CD4-positive, alpha-beta T cell treated with Interleukin-15 for 1 hour (primary cell): ENCODE measurements at regions not wholly inside any gene's neighbourhood (a gene's known extent, or its start where the extent isn't known, plus 50 kb on each side); places are given as distances from the start of the nearest gene placed in this dataset.
"Not testable (repeated sequence)": the region's sequence is repeated elsewhere in the genome, so short reads cannot be mapped to it uniquely, and the experiment has no call there.

Experiments
- DNase-seq: peaks from one replicate; pipeline ENCODE4 v3.0.0-alpha.2; 2020

DNA sequence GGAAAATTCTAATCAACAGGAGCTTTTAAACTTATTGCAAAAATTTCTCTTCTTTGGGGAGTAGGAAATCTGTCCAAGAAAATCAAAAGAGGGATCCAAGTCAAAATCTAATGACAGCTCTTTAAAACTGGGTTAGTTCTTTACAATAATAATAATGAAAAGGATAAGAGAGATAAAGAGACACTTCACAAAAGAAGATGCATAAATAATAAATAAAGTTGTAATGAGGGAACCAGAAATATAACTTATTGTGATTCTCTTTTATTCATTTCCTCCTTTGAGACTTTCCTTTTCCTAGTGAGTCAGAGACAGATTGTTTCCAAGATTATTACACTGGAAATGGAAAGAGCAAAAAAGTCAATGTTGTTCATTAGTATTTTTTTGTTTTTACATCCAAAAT lies 1029.3 kb downstream of the PCDH17 start:
- DNase-seq, result no peak

DNA sequence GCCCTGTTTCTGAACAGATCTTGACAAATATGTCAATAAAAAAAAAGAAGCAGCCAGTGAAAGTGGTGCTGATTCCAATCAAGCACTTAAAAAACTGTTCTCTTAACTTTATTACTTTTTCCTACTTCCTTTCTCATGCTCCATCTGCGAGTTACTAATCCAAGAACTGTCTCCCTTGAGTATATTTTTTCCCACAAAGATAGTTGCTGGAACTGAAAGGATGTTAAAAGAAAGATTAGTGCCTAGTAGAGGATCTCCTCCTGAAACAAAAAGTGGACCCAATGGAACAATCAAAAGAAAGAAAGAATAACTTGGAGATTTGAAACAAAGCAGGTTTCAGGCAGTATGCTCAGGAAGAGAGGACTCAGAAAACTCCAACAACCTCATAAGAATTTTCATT lies 1034.8 kb downstream of the PCDH17 start:
- DNase-seq, result no peak

DNA sequence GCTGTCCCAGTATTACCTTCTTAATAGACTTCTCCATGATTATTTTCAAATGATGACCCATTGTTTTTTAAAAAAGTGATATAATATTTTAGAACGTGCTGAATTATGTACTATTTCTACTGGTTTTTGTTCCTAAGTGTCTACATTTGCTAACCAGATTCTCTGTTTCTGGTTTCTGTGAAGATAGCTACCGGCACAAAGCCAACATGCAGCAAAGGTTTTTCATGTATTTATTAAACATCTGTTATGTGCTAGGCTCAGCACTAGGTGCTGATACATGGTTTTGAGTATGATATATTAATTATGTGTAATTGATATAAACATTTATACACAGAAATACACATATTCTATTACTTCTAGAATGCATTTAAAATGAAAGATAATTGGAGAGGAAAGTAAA lies 1035.6 kb downstream of the PCDH17 start:
- DNase-seq, result no peak

DNA sequence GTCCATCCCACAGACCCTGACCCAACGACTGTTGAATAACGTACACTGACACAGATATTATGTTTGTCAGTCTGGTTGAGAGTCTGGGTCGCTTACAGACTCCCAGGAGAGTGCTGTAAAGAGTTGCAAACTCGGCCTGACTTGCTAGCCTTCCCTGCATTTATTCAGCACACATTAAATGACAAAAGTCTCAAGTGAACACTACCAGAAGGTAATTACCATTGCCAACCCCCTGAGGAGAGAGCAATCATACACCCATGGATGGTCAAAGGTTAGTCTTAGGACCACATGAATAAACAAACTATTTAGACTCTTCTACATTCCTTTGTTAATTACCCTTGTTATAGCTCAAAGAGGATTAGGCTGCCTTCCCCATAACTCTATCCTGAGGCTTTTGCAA lies 1048.6 kb downstream of the PCDH17 start:
- DNase-seq, result no peak

DNA sequence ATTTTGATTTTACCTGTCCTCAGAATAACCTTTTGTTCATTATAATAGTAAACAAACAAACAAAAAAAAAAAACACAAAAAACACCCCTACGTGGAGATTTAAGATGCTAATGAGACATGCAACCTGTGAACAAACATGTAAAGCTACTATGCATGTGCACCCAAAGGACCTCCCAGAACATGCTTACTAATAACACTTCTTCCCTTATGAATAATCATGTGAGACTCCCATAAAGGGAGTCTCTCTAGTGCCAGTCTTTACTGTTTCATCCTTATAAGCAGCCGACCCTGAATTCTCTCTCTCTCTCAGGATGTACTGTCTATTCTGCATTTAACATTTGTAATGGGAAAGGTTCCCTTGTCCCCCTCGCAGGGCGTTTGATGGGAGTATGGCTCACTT lies 1051.1 kb downstream of the PCDH17 start:
- no peak for DNase-seq

DNA sequence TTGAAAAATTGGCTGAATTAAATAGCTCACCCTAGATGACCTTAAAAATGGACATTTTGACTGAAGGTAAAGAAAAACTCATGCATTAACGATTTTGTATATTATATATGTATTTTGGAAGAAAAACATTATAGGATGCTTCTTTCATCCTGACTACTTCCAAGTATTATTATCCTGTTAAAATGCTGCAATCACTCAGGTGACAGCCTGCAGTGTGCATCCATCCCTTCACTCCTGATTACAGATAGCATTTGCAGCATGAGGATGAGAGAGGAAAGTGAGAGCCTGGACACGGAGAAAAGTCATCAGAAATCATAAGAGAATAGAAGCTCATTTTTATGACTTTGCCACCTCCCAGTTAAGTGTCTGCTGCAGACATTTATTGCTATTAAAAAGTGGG lies 1055.6 kb downstream of the PCDH17 start:
- no peak for DNase-seq

DNA sequence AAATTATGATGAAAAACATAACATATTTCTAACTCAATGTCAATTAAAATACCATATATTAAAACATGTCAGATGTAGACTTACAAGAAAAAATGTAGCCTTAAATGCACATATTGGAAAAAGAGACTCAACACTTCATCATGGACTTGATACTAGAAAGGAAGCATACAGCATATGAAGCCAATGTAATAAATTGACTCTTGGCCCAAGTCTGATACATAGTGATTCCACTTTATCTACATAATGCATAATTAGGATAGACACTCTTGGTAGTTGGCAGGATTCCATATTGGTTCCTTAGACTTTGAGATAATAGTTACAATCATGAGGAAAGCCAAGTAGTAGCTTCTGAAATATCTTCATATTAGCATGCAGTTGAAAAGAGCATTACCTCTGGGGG lies 1067.0 kb downstream of the PCDH17 start:
- DNase-seq, result no peak

DNA sequence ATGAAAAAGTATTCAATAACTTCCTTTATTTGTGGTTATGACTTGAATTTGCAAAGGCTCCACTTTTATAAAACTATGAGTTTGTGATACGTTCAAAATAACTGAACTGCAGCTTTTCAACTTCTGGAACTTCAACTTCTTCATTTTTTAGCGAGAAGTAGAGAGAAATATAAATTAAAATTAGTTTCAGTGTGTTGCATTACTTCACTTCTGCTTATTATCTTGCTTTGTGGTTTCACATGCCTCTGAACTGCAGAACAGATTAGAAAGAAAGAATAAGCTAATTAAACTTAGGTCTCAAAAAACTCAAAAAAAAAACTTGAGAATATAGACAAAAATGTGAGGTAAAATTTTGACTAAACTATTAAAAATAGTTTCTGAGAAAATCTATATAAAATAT lies 1073.4 kb downstream of the PCDH17 start:
- DNase-seq, result no peak

DNA sequence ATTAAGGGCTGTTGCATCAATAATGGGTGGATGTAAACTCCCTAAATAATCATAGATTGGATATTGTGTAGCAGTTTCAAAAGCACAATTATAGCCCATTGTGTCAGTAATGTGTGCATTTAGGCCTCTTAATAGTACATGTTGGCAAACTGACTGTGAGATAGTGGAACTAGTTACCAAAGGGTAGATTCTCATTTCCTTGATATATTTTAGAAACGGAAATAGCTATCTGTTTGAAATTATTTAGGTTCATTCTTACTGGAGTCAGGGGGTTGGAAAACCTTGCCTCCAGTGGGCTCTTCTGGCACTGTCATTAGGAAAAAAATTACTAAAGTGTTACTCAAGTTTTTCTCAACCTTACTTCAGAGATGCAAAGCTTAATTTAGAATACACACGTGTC lies 1074.9 kb downstream of the PCDH17 start:
- DNase-seq, result no peak

DNA sequence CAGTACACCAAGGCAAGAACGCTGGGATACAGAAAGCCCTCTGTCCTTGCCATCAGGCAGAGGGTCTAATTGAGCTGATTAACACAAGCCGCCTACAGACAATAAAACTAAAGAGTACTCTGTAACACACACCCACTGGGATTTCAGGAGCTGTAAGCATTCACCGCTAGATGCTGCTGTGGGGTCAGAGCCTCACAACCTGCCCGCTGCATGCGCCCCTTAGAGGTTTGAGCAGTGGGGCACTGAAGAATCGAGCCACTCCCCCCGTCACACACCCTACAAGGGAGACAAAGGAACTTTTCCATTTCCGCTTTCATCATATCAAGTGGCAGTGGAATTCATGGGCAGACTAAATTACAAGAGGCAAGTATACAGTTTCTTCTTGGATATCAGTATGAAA lies 1080.6 kb downstream of the PCDH17 start:
- DNase-seq, result no peak

DNA sequence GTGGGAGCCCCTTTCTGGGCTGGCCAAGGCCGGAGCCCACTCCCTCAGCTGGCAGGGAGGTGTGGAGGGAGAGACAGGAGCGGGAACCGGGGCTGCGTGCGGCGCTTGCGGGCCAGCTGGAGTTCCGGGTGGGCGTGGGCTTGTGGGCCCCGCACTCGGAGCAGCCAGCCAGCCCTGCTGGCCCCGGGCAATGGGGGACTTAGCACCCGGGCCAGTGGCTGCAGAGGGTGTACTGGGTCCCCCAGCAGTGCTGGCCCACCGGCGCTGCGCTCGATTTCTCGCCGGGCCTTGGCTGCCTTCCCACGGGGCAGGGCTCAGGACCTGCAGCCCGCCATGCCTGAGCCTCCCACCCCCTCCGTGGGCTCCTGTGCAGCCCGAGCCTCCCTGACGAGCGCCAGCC lies 1082.5 kb downstream of the PCDH17 start:
- DNase-seq, result not testable (repeated sequence)

DNA sequence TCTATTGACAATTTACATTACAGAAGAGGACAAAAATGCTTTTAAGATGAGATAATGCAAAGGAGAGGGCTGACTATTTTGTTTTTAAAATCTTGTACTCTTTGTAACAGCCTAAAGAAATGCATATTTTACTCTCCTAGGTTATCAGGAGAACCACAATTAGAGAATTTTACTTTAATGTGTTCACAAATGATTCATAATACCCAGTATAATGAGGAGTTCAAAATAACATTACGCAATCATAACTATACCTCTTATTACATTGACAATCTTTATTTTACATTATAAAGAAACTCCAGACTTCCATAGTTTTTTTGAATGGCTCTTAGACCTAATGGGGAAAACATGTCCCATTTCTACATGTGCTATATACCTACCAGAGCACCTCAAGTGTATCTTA lies 1089.7 kb downstream of the PCDH17 start:
- no peak for DNase-seq

DNA sequence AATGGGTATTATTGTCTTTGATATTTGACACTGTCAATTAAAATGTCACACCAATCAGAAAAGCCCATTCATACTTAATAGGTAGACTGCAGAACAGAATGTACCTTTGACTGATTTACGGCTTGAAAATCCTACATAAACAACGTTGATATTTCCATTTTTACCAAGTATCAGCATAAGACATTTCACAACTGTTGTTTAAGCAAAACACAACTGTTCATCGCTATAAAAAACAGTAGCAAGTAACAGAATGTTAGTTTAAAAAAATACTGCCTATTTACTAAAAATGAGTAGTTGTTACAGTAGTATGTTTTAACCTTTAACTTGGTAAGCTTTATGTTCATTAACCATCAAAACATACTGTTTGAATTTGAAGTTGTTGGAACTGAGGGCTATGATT lies 1096.6 kb downstream of the PCDH17 start:
- DNase-seq, result no peak

DNA sequence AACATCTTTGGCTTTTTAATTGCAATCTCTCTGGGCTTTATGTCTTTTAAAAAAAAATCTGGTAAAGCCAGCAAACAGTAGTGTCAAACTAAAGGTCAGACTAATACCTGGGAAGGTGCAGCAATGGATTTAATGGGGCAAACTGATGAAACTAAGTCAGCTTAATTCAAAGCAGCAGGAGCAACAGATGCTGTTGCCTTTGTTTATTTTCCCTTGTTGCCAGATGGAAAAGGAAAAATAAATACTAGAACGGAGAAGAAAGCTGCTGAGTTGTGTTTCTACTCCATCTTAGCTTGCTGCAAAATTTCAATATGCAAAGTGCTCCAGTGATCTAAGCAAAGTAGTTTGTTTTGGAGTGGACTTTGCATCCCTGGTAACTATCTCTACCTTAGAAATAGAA lies 1097.8 kb downstream of the PCDH17 start:
- DNase-seq, result no peak

DNA sequence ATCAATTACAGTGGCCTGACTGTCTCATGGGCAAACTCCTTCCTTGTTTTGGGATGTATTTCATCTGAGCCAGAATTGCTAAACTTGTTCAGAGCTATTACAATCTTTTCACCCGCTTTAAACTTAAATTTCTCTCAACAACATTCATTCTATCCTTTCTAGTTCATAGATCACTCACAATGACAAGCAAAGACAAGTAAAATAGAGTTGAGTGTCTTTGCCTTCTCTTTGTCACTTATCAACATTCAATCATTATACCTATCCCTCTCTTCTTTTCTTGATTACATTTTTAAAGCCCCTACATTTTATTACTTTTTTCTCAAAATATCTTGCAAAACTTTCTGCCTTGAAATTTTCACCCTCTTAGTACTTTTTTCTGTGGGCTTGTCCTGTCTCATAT lies 1113.1 kb downstream of the PCDH17 start:
- no peak for DNase-seq

DNA sequence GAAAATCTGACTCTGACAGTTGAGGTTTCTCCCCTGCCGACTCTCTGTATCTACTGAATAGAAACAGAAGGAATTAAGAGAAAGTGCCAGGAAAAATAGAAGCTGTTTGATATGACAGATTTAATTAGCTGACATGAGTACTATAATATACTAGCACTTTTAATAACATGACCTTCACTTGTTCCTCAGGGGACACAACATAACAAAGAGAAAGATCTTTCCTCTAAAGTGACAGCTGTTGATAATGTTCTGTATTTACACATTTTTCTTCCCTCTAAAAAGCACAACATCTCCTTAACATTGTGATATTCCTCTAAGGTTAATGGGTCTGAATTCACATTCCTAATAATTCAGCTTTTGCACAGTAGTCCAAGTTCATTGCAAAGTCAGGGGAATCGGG lies 1136.0 kb downstream of the PCDH17 start:
- DNase-seq, result no peak

DNA sequence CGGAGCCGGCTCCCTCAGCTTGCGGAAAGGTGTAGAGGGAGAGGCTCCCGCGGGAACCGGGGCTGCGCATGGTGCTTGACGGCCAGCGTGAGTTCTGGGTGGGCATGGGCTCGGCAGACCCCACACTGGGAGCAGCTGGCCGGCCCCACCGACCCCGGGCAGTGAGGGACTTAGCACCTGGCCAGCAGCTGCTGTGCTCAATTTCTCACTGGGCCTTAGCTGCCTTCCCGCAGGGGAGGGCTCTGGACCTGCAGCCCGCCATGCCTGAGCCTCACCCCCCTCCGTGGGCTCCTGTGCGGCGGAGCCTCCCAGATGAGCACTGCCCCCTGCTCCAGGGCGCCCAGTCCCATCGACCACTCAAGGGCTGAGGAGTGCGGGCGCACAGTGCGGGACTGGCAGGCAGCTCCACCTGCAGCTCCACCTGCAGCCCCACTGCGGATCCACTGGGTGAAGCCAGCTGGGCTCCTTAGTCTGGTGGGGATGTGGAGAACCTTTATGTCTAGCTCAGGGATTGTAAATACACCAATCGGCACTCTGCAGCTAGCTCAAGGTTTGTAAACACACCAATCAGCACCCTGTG lies 1141.8 kb downstream of the PCDH17 start:
- no peak for DNase-seq

DNA sequence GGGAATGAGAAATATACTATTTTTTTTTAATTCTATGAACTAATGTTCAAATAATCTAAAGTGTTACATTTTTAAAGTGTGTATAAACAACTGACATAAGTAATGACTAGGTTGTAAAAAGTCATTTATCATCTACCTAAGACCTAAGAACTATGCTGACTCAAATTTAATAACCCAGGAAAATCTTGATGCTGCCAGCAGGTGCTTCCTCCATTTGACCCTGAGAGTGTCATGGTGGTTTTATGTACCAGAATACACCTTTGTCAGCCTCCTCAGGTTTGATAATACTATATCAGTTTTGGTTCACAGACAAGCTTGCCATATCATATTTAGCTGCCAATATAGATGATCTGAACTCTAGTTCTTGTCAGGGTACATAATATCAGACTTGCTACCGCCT lies 1151.2 kb downstream of the PCDH17 start:
- DNase-seq, result no peak

DNA sequence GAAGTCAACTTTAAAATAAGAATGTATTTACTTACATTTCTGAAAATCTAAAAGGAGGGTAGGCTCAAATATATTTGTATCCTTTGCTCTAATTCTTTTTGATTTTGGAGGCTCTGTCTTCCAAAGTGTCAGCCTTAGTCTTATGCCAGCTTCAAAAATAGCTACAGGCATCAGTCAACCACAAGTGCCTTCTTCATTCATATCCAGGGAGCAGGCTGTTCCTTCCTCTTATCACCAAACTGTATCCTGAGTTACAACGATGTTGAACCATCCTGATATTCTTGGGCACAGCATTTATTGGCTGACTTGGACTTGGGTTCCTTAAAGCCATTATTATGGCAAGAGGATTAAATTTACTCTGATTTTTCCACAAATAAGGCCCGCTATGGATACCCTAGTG lies 1161.3 kb downstream of the PCDH17 start:
- DNase-seq, result no peak

DNA sequence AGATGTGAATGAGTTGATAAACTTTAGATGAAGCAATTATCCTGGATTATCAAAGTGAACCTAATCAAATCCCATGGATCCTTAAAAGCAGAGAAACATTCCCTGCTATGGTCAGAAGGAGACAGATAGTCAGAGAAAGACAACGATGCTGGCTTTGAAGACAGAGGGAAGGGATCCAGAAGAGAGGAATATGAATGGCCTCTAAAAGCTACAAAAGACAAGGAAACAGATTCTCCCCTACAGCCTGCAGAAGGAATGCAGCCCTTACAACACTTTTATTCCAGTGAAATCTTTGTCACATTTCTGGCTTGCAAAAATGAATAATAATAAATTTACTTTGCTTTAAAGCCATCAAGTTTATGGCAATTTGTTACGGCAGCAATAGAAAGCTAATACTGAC lies 1164.2 kb downstream of the PCDH17 start:
- DNase-seq, result no peak

DNA sequence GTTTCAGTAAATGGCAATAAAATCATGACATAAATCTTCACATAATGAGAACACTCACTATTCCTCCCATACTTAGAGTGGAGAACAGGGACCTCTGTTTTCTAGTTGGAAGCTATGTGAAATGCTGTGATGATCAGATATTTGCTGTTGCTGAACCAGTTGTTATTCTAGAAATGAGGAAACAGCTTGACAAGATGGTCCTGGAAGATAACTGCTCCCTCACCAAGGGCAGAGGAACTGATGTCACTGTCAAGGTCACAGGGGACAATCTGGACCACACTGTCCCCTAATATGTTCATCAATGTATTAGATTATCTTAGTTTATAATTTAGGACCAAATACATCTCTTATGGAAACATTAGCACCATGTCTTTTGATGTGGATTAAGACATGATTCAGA lies 1173.3 kb downstream of the PCDH17 start:
- DNase-seq, result no peak

DNA sequence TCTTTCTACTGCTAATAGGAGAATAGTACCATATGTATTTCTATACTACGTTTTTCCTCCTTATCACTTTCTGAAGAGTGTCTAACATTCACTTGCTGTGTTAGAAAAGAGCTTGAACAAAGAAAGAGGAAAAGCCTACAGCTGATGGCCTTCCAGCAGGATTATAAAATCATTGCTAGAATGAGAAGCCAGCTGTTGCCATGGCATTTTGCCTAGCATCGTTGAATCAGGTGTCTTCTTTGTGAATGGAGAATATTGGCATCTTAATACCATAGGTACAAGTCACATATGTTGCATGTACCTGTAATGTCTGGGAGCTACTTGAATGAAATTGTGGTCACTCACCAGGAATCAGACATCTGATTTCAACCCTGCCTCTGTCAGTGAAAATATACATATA lies 1174.9 kb downstream of the PCDH17 start:
- no peak for DNase-seq

DNA sequence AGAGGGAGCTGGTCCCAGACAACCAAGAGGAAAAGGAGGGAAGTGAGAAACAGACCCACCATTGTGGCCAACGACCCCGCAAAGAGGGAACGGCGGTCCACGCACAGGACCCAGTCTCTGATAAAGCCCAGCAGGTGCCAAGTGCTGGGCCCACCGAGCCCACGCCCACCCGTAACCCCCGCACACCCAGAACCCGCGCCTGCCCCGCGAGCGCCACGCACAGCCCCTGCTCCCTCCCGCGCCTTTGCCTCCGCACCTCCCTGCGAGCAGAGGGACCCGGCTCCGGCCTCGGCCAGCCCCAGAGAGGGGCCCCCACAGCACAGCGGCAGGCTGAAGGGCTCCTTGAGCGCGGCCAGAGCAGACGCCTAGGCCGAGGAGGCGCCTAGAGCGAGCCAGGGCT lies 1192.2 kb downstream of the PCDH17 start:
- no peak for DNase-seq

DNA sequence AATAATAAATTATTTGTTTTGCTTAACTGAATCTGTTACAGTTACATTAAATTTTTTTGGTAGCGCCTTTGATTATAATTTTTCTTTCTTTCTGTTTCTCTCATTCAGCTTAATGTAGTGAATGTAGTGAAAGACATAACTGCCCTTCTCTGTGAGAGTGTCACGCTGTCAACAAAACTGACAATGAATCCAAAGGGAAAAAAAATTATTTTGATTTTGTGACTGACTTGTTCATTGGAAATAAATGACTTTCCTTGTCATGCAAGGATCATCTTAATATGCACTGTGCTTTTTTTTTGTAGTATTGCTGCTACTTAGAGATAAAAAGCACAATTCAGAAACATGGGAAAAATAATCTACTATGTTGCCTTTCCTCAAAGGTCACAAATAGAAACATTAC lies 1196.4 kb downstream of the PCDH17 start:
- no peak for DNase-seq

DNA sequence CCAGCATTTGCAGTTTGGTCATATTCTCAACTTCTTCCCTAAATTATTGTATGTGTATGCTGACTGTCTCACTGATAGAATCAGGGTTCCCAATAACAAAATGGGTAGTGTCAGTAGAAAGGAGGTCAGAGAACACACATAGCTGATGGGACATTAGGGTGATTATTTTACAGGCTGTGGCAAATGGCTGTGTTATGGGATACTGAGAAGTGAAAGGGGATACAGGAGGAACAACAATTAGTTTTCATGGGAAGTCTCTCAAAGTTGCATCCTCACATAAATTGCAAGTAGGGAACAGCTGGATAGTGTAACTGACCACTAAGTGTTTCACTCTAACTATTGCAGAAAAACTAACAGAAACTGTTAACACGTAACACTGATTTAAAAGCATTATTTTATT lies 1199.3 kb downstream of the PCDH17 start:
- no peak for DNase-seq

DNA sequence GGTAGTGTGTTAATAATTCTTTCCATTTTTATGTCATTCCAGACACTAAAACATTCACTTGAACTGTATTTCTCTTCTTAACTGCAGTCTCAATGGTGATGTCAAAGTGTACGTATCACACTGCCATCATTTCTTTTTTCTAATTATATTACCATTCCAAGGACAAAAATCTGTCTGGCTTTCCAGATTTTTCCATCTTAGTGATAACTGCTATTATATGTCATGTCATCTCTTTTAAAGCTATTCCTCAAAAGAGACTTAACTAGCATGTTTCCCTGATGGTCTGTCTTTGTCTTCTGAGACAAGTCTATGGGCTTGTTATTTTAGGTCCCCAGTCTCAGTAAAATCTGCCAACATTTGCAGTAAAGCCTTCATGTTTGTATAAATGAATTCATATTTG lies 1207.1 kb downstream of the PCDH17 start:
- no peak for DNase-seq
